ENCODE measurements at regions not wholly inside any gene's neighbourhood (a gene's known extent, or its start where the extent isn't known, plus 50 kb on each side); places are given as distances from the start of the nearest gene placed in this dataset.
"Not testable (repeated sequence)": the region's sequence is repeated elsewhere in the genome, so short reads cannot be mapped to it uniquely, and the experiment has no call there.

DNA sequence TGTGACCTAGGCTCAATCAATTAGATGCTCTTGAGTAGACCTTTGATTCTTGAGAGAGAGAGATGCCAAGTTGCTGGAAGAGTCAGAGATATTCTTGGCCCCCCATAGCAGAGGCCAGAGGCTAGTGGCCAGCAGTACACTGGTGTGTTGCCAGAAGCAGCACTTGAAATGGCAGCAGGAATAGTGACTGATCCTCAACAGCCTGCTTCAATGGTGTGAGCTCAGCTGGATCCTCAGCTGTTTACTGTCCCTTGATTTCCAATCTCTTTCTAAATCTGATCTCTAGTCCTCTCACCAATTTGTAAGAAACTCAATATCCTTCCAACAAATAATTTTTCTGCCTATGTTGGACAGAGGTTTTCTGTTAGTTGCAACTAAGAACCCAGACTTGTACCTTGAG lies 170.3 kb upstream of the CCDC54 start:
- DNase-seq = no peak

DNA sequence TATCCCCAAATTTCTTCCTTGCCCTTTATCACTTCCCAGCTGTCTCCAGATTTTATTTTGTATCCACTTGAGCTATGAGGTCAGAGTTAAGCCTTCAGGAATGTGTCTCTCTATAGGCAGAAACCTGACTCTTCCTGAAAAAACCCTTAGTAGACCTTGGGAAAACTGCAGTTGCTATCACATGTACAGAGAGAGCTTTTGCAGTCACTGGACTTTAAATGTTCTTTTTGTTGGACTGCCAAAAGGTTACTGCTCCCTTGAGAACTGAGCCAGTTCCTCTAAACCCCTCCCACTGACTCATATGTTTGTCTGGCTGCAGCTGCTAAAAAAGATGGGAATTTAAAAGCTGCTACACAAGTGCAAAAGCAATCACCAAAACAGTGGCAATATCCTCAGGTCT lies 169.1 kb upstream of the CCDC54 start:
- DNase-seq = no peak

DNA sequence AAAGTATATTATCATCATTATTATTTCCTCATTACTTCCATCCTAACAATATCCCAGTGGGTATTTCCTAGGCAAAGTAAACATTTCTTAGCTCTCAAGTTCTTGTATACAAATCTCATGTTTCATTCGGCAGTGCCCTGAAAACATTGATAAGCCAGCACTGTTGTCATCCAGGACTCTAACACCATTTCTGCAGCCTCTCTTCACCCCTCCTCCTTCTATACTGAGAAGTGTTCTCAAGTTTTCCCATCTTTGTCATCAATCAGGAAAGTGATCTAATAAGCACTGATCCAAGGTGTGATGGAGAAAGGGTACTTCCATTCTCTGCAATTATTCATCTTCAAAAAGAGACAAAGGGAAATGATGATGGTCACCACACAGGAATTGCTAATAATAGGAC lies 168.4 kb upstream of the CCDC54 start:
- DNase-seq = no peak

DNA sequence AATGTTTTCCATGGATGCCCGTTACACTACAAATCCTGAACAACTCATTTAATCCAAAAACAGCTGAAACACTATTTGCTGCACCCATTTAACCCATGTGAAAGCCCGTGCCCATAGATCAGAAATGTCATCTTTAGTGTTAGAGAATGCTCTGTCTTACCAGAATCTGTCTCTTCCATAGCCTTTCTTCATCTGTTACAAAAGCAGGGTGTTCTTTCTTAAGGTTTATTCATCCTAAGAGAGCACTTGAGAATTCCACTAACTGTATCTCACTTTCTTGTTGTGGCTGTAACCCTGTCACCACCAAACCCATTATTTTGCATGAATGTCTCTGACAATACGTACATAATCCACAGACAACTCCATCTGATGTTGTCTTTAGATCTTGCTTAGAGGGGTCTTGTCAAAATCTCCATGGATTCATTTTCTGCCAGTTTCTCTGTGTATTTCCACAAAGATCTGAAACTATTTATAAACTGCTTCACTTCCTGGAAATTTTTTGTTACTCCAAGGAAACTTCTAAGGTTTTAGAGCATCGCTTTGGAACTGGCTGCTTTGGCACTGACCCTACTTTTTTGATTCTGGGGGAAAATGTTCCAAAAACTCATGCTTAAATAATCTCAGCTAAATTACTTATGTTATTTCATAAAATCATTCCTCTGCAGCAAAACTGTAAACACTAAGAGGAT lies 167.8 kb upstream of the CCDC54 start:
- no peak for DNase-seq

DNA sequence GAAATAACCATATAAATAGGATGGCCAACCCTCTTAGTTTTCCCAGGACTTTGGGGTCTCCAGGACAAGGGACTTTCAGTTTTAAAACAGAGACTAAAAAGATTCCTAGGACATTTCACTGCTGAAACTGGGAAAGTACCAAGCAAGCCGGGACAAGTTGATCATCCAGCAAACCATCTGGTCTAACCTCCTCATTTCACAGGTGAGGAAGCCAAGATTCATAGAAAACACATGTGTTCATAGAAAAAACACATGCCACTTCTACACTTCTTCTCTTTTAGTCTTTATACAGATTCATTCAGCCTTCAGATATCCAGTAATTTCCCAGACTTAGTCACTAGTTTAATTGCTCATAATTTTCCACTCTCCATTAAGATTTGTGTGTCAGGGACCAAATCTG lies 165.6 kb upstream of the CCDC54 start:
- no peak for DNase-seq

DNA sequence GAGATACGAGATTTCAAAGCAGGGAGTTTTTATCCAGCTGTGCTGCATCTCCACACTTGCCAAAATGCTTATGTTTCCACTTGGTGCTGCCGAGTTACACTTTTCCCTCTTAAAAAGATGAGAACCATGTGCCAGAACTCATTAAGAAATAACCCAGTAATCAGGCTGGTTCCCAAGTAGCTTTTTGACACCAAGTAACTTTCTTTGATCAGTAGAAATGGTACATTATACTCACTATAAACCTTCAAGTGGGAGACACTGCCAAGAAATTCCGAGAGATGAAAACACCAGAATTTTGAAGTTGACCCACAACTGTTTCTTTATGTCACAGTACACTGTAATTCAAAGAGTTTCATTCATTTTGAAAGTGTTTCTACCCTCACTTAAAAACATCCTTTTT lies 164.6 kb upstream of the CCDC54 start:
- DNase-seq = peak in 1 of 5 experiments; percentile 10

DNA sequence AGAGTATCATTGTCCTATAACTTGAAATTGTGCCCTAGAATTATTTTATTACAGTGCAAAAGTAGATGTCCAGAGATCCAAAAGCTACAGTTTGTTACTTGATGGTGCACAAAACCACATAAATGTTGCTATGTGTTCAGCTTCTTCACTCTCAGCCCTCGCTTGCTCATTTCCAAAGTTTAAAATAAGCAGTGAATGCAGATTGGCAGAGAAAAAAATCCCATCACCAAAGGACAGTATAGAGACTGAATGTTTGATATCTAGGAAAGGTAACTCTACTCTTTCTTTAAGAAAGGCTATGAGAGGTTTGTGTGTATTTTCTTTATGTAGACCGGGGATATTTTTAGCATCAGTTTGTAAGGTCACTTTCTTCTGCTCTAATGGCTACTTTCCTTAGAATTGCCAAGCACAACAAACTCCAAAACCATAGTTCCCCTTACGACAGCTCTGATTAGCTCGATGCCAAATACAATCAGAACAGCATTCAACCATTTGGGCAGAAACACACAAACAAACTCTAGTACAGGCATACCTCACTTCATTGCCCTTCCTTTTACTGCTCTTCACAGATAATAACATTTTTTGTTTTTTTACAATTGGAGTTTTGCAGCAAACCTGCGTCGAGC lies 164.1 kb upstream of the CCDC54 start:
- peak in 1 of 5 experiments; percentile 15 for DNase-seq

DNA sequence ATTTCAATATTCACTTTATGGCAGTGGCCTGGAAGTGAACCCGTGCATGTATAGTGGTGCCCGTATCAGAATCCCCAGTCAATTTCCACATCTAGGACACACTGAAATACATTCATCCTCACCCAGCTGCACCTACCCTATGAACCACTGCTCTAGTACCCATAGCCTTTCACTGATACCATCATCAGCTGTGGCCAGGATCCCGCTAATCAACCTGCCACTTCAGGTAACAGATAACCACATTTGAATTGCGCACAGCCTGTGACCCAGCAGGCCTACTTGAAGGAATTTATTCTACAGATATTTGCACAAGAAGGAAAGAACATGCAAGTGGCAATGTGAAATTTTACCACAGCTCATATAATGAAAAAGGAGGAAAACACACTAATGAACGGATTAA lies 161.0 kb upstream of the CCDC54 start:
- DNase-seq = no peak

DNA sequence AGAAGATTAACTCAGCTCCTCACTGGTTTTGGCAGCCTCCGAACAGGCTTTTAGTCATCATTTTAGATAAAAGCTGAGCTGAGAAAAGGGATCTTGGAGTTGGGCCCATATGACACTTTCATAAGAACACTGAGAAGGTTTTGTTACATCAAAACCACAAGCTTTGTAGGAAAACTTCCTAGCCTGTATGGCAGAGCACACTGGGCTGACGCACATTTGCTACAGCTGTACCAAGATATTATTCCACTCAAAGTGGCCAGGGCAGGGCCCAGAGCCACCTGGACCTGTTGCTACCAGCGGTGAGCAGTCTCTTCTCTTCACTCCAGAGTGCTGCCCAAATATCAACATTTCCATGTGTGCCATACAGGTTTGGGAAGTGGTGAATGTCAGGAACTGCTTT lies 160.5 kb upstream of the CCDC54 start:
- DNase-seq = no peak

DNA sequence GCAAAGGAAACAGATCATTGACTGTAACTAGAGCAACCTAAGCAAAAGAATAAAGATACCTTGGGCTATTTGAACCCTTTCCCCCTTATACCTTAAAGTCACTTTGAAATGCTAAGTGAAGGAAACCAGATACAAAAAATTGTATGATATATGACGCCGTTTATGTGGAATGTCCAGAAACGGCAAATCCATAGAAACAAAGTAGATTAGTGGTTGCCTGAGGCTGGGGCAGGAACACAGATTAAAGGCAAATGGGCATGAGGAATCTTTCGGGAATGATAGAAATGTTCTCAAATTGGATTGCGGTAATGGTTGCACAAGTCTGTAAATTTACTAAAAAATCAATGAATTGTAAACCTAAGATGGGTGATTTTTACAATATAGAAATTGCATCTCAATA lies 160.1 kb upstream of the CCDC54 start:
- DNase-seq = no peak

DNA sequence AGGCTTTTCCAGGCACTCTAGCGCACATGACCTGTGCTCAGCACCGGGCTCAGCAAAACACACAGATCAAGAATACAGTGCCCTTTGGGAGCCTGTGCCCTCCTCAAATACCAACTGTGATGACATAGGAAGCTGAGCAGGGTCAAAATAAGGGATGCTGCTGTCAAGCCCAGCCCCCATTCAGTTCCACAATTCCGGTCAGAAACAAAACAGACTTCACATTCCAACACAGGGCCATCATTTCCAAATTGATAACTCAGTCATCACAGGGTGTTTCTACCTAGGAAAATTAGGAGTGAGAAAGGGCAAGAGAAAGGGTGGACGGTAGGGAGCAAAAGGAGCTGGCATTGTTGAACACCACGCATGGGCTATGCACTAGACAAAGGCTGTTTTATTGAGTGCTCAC lies 158.4 kb upstream of the CCDC54 start:
- DNase-seq = no peak

DNA sequence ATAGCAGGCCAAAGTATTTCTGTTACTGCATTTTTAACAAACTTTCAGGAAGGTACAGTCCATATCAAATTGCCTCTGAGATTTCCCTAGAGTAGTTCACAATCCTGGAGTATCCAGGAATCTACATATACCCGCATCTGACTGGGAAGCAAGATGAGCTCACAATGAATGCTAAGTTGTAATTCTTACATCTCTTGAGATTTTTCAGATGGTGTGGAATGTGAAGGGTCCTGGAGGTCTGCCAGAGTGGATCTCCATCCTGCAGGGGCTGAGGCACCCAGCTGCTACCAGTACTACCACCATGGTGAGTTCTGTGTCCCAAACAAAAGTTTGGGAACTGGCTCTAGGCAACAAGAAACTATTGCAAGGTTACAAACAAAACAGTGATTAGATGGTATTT lies 156.7 kb upstream of the CCDC54 start:
- DNase-seq = no peak

DNA sequence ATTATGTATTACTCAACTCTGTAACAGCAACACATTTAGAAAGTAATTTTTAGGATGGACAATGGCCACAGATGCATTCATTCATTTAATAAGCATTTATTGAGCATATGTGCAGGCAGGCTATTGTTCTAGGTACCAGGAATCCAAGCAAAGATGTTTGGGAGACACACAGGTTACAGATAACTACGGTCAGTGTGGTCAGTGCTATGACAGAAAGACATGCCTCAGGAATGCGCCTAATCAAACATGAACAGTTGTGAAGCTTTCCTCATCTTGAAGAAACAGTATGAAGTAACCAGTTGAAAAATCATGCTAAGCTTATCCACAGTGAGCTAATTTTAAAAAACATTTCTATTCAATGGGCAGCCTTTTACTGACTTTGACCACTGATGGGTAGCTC lies 155.4 kb upstream of the CCDC54 start:
- DNase-seq = no peak

DNA sequence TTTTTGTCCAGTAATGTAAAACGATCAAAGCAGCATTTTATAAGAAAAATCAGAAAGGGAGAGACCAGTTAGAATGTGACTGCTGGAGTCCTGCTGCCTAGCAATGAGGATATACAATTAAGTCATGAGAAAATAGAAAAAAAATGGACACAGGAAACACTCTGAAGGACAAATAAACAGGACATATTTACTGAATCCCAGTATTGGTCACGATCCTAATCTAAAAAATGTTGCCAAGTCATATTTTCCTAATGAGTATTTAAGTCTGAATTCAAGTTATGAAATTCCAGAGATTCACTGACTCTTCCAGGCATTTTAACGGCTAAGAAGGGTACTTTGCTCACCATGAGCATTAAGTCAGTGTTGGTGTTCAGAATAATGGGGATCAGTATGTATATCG lies 154.3 kb upstream of the CCDC54 start:
- no peak for DNase-seq

DNA sequence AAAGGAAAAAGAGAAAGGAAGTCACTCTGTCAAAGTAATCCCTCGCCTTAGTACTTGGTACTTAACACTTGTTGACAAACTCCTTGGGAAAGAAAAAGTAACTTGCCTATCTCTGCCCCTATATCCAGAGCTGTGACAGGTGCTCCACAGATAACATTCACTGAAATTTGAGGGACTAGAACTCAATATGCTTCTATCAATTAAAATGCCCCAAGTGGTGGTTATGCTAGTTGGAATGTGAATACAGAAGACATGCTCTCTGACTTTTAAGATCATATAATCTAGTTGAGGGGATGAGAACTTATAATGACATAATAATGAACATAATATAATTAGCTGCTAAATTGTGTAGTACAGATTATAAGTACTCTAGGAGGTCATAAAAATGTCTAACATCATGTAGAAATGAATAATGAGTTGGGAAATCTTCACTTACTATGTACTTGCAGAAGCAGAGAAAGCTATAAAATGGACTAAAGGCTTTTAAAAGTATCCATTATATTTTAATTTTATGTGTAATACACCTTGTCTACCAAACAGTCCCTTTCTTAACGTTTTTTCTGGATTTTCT lies 153.1 kb upstream of the CCDC54 start:
- DNase-seq = no peak

DNA sequence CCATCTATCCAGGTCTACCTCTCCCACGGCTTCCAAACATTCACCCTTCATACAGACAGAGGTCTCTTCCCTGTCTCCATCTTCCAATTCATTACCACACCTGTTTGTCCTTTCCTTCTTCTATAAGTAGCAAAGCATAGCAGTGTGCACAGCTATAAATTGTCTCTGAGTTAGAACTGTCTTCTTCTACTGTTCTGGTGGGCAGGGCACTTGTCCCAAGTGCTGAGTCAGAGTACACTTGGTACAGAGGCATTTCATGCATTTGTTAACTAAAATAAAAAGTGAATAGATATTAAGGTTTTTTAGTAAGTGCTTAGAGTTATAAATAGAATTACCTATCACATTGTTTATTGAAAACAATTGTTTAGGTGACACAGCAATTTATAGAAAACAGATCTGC lies 150.1 kb upstream of the CCDC54 start:
- DNase-seq = no peak

DNA sequence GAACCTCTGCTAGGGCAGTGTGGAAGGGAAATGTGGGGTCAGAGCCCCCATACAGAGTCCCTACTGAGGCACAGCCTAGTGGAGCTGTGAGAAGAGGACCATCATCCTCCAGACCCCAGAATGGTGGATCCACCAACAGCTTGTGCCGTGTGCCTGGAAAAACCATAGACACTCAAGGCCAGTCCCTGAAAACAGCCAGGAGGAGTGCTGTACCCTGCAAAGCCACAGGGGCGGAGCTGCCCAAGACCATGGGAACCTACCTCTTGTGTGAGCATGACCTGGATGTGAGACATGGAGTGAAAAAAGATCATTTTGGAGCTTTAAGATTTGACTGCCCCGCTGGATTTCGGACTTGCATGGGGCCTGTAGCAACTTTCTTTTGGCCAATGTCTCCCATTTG lies 143.4 kb upstream of the CCDC54 start:
- not testable (repeated sequence) for DNase-seq

DNA sequence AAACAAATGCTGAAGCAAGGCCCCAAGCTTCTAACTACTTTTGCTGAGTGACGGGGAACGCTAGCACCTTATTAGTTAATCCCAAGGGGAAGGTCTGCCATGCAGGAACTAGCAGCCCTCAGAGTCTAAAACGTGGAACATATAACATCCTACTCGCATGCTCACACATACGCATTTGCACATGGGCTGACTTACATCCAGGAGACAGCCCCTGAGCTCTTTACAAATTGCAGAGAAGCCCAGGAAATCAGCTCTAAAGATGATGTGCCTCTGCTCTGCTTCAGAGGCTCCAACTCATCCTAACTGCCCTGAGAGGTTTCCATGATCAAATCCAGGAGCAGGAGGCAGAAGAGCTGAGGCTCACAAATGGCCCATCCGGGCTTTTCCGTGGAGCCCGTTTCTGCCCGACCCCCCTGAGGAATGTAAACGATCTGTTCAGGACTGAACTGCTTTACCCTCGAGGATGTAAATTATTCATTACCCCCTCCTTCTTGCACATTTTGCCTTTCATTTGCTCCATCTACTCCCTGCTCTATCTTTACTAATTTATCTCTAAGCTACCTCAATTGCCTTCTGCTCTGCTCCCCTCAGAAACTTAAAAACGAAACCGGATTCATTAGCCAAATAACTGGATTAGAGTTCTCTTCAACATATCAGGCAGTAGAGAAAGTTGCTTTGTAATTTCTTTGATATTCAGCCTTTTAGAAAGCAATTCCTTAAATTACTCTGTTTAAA lies 141.9 kb upstream of the CCDC54 start:
- DNase-seq = no peak

DNA sequence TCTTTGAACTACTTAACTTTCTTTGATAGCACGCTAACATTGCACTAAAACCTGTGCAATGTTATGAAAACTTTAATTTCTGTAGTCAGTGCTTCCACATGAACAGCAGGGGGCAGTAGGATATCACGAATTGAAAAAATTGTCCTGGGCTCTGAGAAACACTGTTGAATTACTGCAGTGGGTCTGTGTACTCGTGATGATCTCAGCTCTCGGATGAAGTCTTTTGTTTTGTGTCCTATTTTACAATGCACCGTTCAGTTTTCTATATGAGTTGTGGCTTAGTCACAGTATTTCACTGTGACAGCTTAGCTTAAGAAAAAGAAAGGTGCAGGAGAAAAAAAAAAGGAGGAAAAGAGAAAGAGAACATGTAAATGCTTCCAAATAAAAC lies 141.3 kb upstream of the CCDC54 start:
- peak in 2 of 5 experiments; percentile 41 to 79 for DNase-seq

DNA sequence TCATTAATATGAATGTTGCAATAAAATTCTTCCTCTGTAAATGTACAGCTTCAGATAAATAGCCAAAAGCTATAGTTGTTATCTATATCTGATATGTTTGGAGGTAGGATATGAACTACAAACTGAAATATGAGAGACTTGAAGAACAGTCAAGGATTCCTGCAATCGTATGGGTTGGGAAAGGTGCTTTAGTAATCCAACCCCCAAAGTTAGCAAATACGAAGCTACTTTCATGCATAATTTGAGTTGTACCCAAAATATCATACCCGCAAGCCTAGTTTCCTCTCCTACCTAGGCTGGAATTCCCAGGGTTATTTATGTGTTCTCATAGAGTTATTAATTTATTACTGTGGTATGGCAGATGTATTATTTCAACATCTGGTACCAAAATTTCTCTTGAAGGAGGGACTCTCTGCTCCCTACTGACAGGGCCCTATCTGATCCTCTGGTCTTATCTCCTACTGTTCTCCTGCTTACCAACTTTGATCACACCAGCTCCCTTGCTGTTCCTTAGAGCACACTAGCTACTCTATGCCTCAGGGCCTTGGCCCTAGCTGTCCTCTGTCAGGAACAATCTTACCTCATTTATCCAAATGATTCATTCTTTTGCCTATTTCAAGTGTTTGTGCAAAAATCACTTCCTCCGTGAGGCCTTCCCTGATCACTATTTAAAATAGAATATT lies 140.4 kb upstream of the CCDC54 start:
- no peak for DNase-seq

DNA sequence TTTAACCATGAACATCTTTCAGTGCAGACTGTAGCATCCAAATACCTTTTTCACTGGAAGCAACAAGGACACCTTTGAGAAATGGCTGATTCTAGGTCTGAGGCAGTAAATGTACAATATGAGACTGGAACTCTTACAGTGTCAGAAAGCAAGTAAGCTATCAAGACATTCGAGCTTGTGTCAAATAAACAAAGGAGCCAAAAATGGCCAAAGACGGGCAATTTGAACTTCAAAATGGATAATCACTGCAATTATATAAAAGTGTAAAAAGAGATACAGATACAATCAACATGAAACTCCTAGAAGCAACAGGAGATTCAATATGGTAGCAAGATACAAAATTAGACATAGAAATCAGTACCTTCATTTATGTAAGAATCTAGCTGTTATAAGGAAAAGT lies 138.5 kb upstream of the CCDC54 start:
- DNase-seq = no peak

DNA sequence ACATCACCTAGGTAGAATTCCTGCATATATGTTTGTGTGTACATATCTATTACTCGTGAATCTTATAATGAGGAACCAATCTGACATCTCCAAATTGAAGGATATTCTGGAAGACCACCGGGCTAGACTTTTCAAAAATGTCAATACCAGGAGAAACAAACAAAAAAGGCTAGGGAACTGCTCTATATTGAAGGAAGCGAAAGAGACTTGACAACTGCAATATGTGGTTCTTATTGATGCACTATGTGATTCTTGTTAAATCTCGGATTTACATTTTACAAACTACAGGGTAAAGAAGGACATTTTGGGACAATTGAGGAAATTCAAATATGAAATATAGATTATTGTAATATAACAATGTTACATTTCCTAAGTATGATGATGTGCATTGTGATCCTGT lies 137.5 kb upstream of the CCDC54 start:
- no peak for DNase-seq

Measured in T-helper 2 cell (primary cell).